Ascending aorta (tissue), 2 donors: ENCODE measurements at regions not wholly inside any gene's neighbourhood (a gene's known extent, or its start where the extent isn't known, plus 50 kb on each side); places are given as distances from the start of the nearest gene placed in this dataset.
"Not testable (repeated sequence)": the region's sequence is repeated elsewhere in the genome, so short reads cannot be mapped to it uniquely, and the experiment has no call there.

Experiments
- DNase-seq, 2 donors: peaks; one replicate each; pipeline ENCODE4 v3.0.0-alpha.2; 2019; ENCODE audit warnings: low spot score in 2 of 2
- H3K27ac ChIP-seq, 2 donors: fragments of 200-600 bp; sonication (generic); one replicate each; pipeline ENCODE4 v1.5.1; 2016 to 2017; ENCODE audit warnings: mild to moderate bottlenecking in 1 of 2
- H3K27me3 ChIP-seq: fragments of 200-600 bp; sonication (generic); one replicate; pipeline ENCODE4 v1.5.1; 2017
- H3K36me3 ChIP-seq, 2 donors: fragments of 200-600 bp; sonication (generic); one replicate each; pipeline ENCODE4 v1.5.1; 2016
- H3K4me1 ChIP-seq, 2 donors: fragments of 200-600 bp; sonication (generic); one replicate each; pipeline ENCODE4 v1.5.1; 2016 to 2017; ENCODE audit warnings: mild to moderate bottlenecking in 1 of 2
- H3K4me3 ChIP-seq, 2 donors: fragments of 200-600 bp; sonication (generic); one replicate each; pipeline ENCODE4 v1.5.1; 2016 to 2017; ENCODE audit warnings: mild to moderate bottlenecking in 1 of 2
- H3K9me3 ChIP-seq, 2 donors: fragments of 200-600 bp; sonication (generic); one replicate each; pipeline ENCODE4 v1.5.1; 2016
- intact Hi-C: fragments of 100-400 bp; cut with DNase I; formaldehyde crosslinking; loops from one replicate; pipeline ENCODE4 v1.15.1; 2023
- TF ChIP-seq, protein P1 (sequence below), 3 experiments: fragments of 200-600 bp in 2 of 3; fragments of 450-650 bp in 1 of 3; sonication (generic) in 2 of 3; IDR thresholded peaks; one replicate each; pipeline ENCODE4 v1.5.1; 2016 to 2019; ENCODE audit warnings: antibody characterized with exemption in 3 of 3, mild to moderate bottlenecking in 1 of 3, moderate library complexity in 1 of 3

GRCh38 chr17:21756856-21757619 lies 64.7 kb downstream of the KCNJ18 start:
- TF ChIP-seq, protein P1, sequence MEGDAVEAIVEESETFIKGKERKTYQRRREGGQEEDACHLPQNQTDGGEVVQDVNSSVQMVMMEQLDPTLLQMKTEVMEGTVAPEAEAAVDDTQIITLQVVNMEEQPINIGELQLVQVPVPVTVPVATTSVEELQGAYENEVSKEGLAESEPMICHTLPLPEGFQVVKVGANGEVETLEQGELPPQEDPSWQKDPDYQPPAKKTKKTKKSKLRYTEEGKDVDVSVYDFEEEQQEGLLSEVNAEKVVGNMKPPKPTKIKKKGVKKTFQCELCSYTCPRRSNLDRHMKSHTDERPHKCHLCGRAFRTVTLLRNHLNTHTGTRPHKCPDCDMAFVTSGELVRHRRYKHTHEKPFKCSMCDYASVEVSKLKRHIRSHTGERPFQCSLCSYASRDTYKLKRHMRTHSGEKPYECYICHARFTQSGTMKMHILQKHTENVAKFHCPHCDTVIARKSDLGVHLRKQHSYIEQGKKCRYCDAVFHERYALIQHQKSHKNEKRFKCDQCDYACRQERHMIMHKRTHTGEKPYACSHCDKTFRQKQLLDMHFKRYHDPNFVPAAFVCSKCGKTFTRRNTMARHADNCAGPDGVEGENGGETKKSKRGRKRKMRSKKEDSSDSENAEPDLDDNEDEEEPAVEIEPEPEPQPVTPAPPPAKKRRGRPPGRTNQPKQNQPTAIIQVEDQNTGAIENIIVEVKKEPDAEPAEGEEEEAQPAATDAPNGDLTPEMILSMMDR (IDR thresholded peaks at IDR 0.05), result no peak
- Histone ChIP-seq H3K4me1 (no peaks in the 10 kb centered on the region), H3K9me3 (no peaks in the 10 kb centered on the region), H3K27me3 (no peaks in the 10 kb centered on the region), H3K36me3 (no peaks in the 10 kb centered on the region), H3K27ac (no peak overlapping the region), H3K4me3 (no peak overlapping the region)
- no peak for DNase-seq
- intact Hi-C loops, result no loop called here

- not testable (repeated sequence) for H3K27ac ChIP-seq, H3K4me3 ChIP-seq, H3K27me3 ChIP-seq
Observed at GRCh38 chr17:21759636-21760035, 67.3 kb downstream of the KCNJ18 start.

DNA sequence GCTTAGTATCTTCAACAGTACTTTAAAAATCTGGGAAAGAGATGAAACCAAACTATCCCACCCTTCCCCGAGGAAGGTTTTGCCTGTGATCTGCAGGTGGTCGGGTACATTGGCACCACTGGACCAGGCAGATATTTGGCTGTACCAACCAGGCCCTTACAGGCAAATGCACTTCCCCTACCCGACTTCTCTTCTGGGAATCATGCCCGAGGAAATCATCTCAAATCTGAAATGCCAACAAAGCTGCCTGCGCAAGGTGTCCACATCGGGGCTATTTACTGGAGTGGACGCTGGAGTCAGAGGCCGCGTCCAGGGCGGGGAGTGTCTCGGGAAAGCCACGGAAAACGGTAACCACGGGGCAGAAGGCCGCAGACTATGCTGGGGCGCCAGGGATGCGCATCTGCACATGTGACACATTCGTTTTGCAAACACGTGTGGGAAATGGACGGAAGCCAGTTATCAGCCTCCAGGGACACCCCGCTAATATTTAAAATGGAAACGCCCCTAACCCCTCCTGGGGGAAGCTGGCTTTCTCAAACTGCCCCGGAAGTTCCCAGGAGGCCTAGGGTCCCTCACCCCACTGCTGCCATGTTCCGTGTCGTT lies 71.5 kb downstream of the KCNJ18 start:
- H3K9me3 ChIP-seq, DNase-seq, H3K36me3 ChIP-seq, H3K27me3 ChIP-seq, intact Hi-C loops, H3K4me1 ChIP-seq, H3K4me3 ChIP-seq, H3K27ac ChIP-seq: not testable (repeated sequence)

More at GRCh38 chr17:21759636-21760035, 67.3 kb downstream of the KCNJ18 start:
- DNase-seq, H3K9me3 ChIP-seq, H3K4me1 ChIP-seq, H3K36me3 ChIP-seq, intact Hi-C loops: not testable (repeated sequence)

GRCh38 chr17:21765651-21766290 lies 73.4 kb downstream of the KCNJ18 start:
- H3K36me3 ChIP-seq, H3K9me3 ChIP-seq, H3K27ac ChIP-seq, intact Hi-C loops, H3K4me1 ChIP-seq, H3K4me3 ChIP-seq, H3K27me3 ChIP-seq, DNase-seq: not testable (repeated sequence)

DNA sequence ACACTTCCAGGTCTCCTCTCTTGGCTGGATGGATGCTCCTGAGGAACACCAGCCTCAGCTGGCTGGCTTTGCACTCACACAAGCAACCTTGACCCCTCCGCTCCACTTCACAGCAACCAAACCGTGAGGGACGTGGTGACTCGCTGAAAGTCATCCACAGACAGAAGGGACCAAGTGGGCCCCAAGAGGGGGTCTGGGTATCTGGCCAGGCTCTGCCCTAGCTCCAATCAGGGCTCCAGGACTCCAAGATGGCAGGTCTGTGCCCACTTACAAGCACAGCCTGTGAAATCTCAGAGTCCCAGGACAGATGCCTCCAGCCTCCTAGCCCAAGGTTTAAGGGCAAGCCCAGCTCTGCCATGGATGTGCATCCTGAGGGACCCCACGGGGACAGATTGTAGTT lies 74.2 kb downstream of the KCNJ18 start:
- H3K36me3 ChIP-seq, H3K27me3 ChIP-seq, H3K9me3 ChIP-seq, intact Hi-C loops, DNase-seq, H3K27ac ChIP-seq, H3K4me3 ChIP-seq, H3K4me1 ChIP-seq: not testable (repeated sequence)

DNA sequence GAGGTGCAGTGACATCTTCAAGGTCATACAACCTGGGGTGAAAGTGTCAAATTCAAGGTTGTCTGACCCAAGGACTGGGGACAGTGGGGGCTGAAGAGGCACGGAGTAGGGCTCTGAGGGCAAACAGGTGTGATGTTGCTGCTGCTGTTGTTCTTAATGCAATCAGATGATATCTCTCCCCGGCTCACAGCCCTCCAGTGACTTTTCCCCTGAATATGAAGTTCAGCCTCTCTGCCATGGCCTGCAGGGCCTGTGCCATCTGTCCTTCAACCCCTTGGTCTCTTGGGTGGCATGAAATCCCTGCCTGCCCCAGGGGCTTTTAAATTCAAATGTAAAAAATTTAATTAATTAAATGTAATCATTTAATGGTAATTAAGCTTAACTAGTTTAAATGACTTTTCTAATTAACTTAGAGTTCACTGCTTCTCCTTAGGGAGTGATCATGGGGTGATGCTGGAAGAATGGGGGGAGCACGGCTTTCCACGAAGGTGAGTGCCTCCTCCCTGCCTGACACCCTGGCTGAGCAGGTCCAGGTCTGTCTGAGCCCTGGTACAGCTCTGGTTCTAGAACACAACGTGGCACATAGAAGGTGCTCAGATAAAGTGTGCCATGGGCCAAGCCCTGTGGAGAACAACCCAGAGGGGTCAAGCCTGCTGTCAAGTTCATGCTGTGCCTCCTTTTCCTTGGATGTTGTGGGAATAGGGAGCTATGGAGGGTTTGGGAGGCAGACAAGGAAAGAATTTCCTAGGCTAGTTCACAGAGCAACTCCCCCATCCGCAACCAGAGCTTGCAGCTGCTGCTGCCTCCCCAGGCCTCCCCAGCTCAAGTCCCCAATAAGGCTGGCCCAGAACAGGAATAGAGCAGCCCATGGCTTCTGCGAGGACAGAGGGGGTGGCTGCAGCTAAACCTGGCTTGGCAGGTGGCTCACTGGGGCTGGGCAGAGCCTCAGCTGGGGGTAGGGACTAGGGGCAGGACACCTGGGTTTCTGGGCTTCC lies 75.1 kb downstream of the KCNJ18 start:
- DNase-seq, H3K4me1 ChIP-seq, H3K27me3 ChIP-seq: not testable (repeated sequence)

DNA sequence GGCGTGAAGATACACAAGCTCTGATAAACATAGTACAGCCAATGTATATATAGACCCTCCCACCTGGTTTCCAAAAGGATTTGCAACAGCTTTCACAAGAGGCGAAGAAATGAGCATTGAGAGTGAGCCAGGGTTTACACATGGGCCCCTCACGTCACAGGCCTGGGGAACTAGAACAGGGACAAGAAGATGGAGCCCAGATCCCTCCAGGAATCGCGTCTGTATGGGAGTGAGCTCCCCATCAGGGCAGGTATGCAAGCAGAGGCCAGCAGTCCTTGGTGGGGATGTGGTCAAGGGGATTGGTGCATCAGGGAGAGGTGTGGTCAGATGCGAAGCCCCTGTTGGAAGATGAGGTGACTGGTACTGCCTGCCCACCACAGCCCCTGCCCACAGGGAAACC lies 75.9 kb downstream of the KCNJ18 start:
- H3K36me3 ChIP-seq, H3K27ac ChIP-seq, H3K4me1 ChIP-seq, DNase-seq, H3K9me3 ChIP-seq, intact Hi-C loops, H3K4me3 ChIP-seq, H3K27me3 ChIP-seq: not testable (repeated sequence)

More for the DNA sequence above, 75.1 kb downstream of the KCNJ18 start:
- intact Hi-C loops, H3K27ac ChIP-seq, H3K36me3 ChIP-seq, H3K4me3 ChIP-seq, H3K9me3 ChIP-seq: not testable (repeated sequence)

GRCh38 chr17:21768729-21769462 lies 76.6 kb downstream of the KCNJ18 start:
- H3K4me3 ChIP-seq, DNase-seq, H3K9me3 ChIP-seq, H3K36me3 ChIP-seq, H3K27me3 ChIP-seq, H3K4me1 ChIP-seq, H3K27ac ChIP-seq, intact Hi-C loops: not testable (repeated sequence)

GRCh38 chr17:21769781-21770180 lies 77.5 kb downstream of the KCNJ18 start:
- H3K9me3 ChIP-seq, H3K4me3 ChIP-seq, H3K36me3 ChIP-seq, H3K27ac ChIP-seq, H3K4me1 ChIP-seq, intact Hi-C loops, DNase-seq, H3K27me3 ChIP-seq: not testable (repeated sequence)

- H3K9me3 ChIP-seq, H3K27me3 ChIP-seq, DNase-seq, H3K4me1 ChIP-seq, H3K27ac ChIP-seq, H3K36me3 ChIP-seq, intact Hi-C loops, H3K4me3 ChIP-seq: not testable (repeated sequence)
Observed at GRCh38 chr17:21770466-21771446, 78.4 kb downstream of the KCNJ18 start.
